Thymus (tissue), 11 donors: ENCODE measurements at regions not wholly inside any gene's neighbourhood (a gene's known extent, or its start where the extent isn't known, plus 50 kb on each side); places are given as distances from the start of the nearest gene placed in this dataset.

Source experiments
- DNase-seq, 9 donors: peaks; one replicate each; pipeline ENCODE4 v3.0.0-alpha.2; 2013; ENCODE audit warnings: low spot score in 9 of 9, low read depth in 6 of 9, missing footprints in 1 of 9
- H3K27ac ChIP-seq, 2 donors: one replicate each; pipeline ENCODE4 v1.5.1; 2013; ENCODE audit warnings: control low read depth in 1 of 2, low read depth in 1 of 2, low read length in 1 of 2, mild to moderate bottlenecking in 1 of 2, moderate library complexity in 1 of 2
- H3K27me3 ChIP-seq, 2 donors: one replicate each; pipeline ENCODE4 v1.5.1; 2013; ENCODE audit warnings: low read length in 1 of 2; ENCODE audit not compliant: control insufficient read depth in 2 of 2, insufficient read depth in 1 of 2
- H3K36me3 ChIP-seq, 2 donors: one replicate each; pipeline ENCODE4 v1.5.1; 2013; ENCODE audit warnings: low read length in 1 of 2, mild to moderate bottlenecking in 1 of 2, moderate library complexity in 1 of 2; ENCODE audit not compliant: control insufficient read depth in 2 of 2, insufficient read depth in 2 of 2
- H3K4me1 ChIP-seq, 2 donors: one replicate each; pipeline ENCODE4 v1.5.1; 2013; ENCODE audit warnings: low read length in 2 of 2; ENCODE audit not compliant: control insufficient read depth in 2 of 2, insufficient read depth in 2 of 2
- H3K4me3 ChIP-seq, 2 donors: one replicate each; pipeline ENCODE4 v1.5.1; 2013; ENCODE audit warnings: low read length in 2 of 2, control low read depth in 1 of 2, mild to moderate bottlenecking in 1 of 2
- H3K9me3 ChIP-seq, 2 donors: one replicate each; pipeline ENCODE4 v1.5.1; 2013; ENCODE audit warnings: low read length in 1 of 2, mild to moderate bottlenecking in 1 of 2; ENCODE audit not compliant: control insufficient read depth in 2 of 2, insufficient read depth in 1 of 2
- WGBS: extraction: QIAGEN DNeasy Blood & Tissue Kit; methylation state at CpG from one replicate; pipeline ENCODE4 v1.1.7; 2013; 5-methylcytosine and 5-hydroxymethylcytosine counted together
- donor health status: healthy.

DNA sequence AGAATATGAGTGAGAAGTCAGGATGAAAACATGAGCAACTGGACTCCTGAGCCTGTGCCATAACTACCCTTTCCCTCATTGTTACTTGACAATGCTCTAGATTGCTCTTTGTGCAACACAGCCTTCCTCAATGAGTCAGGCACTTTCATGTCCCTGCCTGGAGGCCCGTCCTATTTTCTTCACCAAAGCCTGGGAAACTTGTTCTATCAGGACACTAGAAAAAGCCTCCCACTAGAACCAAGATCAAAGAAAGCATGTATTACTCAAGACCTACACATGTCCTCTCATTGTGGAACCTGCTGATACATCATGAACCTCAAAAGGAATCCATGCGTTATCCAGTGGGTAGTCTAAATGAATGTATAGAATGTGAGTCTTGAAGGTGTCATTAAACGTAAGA, 624.5 kb downstream of the TOX3 start:
- WGBS = 91% methylated on average over 3 of the region's 3 CpGs
- no peaks in the 10 kb centered on the region for H3K27me3 ChIP-seq
- H3K4me3 ChIP-seq = no peak overlapping the region
- no peaks in the 10 kb centered on the region for H3K9me3 ChIP-seq
- no peak for DNase-seq
- H3K36me3 ChIP-seq = no peaks in the 10 kb centered on the region
- H3K4me1 ChIP-seq = no peaks in the 10 kb centered on the region
- H3K27ac ChIP-seq = no peak overlapping the region

DNA sequence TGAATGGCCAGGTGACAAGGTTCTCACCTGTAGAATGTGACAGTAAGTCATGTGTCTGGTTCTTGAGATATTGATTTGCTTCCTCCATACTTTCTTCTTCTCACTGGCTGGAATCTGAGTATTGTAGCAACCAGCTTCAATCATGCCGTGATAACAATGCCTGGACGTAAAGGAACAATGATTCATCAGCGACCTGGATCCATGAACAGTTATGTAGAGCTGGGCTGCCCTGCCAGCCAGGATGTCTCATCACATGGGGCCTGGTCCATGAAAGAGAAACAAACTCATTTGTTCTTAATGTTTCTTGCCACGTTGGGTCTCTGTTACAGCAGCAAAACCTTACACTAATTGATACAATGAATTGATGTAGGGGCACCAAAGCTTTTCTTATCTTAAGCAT, 627.2 kb downstream of the TOX3 start:
- H3K4me3 ChIP-seq = no peak overlapping the region
- H3K27ac ChIP-seq = no peak overlapping the region
- H3K4me1 ChIP-seq = no peaks in the 10 kb centered on the region
- H3K27me3 ChIP-seq = no peaks in the 10 kb centered on the region
- H3K36me3 ChIP-seq = no peaks in the 10 kb centered on the region
- 88% methylated on average over 4 of the region's 4 CpGs for WGBS
- no peak for DNase-seq
- H3K9me3 ChIP-seq = no peaks in the 10 kb centered on the region

DNA sequence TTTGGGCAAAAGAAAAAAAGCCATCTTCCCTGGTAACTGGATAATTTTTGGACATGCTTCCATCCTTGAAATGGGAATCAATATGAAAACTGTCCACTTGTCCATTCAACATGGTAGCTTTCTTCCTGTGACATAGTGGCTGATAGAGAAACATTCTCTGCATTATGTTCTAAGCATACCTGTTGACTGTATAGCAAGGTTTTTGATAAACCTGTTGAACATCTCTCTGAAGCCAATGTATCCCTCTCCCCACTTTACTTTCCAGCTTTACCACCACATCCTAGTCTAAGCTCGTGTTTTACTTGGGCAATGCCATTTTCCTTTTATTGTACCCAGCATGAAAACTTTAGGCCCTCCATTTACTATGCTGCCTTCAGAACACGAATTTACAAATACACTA, 630.1 kb downstream of the TOX3 start:
- no peak overlapping the region for H3K4me3 ChIP-seq
- DNase-seq = no peak
- H3K27me3 ChIP-seq = no peaks in the 10 kb centered on the region
- H3K27ac ChIP-seq = no peak overlapping the region
- H3K4me1 ChIP-seq = no peaks in the 10 kb centered on the region
- 81% methylated on average over 2 of the region's 2 CpGs for WGBS
- no peaks in the 10 kb centered on the region for H3K36me3 ChIP-seq
- no peaks in the 10 kb centered on the region for H3K9me3 ChIP-seq

DNA sequence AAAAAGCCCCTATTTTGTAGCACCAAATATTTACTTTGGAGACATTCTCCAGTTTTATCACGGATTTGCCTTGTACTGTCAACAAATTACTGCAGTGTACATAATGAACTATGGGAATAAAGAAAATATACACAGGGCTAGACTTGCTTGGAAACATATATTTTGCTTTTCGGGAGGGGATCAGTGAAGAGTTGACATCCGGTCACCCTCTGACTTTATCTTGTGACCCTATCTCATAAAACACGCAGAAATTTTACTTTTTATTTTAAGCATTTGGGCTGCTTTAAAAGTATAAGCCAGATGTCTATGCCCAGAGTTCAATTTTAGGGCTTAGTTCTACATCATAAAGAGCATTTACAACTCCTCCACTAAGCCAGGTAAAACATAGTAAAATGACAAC, 630.7 kb downstream of the TOX3 start:
- WGBS = 90% methylated on average over 4 of the region's 4 CpGs
- Histone ChIP-seq H3K4me3 (no peak overlapping the region), H3K27me3 (no peaks in the 10 kb centered on the region), H3K36me3 (no peaks in the 10 kb centered on the region), H3K27ac (no peak overlapping the region), H3K9me3 (no peaks in the 10 kb centered on the region), H3K4me1 (no peaks in the 10 kb centered on the region)
- no peak for DNase-seq

DNA sequence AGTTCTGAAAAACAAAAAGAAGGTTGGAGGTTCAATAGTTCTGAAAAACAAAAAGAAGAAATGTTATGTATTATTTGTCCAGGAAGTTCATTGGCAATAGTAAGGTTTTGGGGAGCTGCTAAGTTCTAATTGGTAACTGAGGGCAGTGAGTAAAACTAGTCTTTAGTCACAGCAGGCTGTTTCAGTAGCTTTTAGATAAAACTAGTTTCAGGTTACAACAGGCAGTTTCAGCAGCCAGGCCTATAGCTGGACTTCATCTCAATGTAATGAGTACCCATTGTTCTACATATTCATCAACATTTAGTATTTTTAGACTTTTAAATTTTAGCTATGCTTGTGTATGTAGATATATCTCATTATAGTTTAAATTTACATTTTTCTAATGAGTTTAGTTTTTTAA, 639.3 kb downstream of the TOX3 start:
- H3K9me3 ChIP-seq = no peaks in the 10 kb centered on the region
- H3K27me3 ChIP-seq = no peaks in the 10 kb centered on the region
- no peaks in the 10 kb centered on the region for H3K36me3 ChIP-seq
- no peaks in the 10 kb centered on the region for H3K4me1 ChIP-seq
- H3K4me3 ChIP-seq = no peak overlapping the region
- H3K27ac ChIP-seq = no peak overlapping the region
- DNase-seq = no peak

DNA sequence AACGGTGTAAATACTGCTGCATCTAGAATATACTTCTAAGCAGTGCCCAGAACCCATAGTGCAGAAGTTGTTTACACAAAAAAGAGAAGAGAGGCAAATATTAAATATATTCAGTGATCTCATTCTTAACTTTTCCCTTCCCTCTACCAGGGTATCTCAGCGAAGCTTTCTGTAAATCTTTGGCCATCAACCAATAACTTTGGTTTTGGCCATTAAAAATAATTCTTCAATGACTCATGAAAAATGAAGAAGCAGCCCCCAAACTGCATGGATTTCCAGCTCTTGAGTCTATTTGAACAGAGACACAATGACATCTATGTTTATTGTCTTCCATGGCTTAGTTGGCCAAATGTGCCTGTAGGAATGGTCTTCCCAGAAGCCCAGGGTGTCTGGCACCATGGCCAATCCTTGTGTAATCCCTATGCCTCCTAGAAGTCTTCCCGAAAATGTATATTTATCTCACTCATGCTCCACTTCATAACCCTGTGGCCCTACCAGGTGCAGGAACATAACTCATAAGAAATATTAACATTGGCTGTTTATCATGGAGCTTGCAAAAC, 646.6 kb downstream of the TOX3 start:
- 92% methylated on average over 3 of the region's 3 CpGs for WGBS
- H3K4me3 ChIP-seq = no peak overlapping the region
- DNase-seq = no peak
- no peaks in the 10 kb centered on the region for H3K9me3 ChIP-seq
- H3K27ac ChIP-seq = no peak overlapping the region
- no peaks in the 10 kb centered on the region for H3K4me1 ChIP-seq
- no peaks in the 10 kb centered on the region for H3K36me3 ChIP-seq
- no peaks in the 10 kb centered on the region for H3K27me3 ChIP-seq

DNA sequence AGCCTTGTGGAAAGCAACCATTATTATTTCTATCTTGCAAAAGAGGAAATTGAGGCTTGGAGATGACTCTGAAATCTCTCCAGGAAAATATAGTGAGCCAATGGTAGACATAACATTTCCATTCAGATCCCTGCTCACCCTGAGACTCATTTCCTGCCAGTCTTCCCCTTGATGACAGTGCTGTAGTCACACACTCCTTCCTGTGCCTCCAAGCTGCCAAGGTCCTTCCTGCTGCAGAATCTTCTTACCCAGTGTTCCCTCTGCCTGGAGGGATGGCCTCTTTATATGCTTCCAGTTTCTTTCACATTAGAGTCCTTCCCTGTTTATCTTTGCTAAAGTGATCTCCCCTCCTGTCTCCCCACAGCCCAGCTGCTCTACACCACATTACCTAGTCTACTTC, 648.1 kb downstream of the TOX3 start:
- no peaks in the 10 kb centered on the region for H3K4me1 ChIP-seq
- H3K4me3 ChIP-seq = no peak overlapping the region
- H3K27me3 ChIP-seq = no peaks in the 10 kb centered on the region
- no peak overlapping the region for H3K27ac ChIP-seq
- no peaks in the 10 kb centered on the region for H3K36me3 ChIP-seq
- no peak for DNase-seq
- no peaks in the 10 kb centered on the region for H3K9me3 ChIP-seq

DNA sequence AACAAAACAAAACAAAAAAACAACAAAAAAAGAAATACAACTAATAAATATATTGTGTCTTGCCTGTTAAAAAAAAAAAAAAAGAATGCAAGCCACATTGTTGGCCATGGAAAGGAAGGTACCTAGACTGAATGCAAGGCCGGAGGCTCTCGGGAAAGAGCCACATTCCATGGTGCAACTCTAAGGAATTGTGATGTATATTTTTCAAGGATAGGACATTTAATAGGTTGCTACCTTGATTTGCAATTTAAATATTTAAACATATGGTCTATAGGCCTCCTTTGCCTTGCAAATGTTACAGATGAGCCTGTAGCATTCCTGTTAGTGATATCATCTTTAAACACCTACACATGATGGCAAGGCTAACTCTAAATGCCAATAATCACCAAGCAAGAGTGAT, 650.9 kb downstream of the TOX3 start:
- Histone ChIP-seq H3K4me1 (no peaks in the 10 kb centered on the region), H3K4me3 (no peak overlapping the region), H3K27ac (no peak overlapping the region), H3K9me3 (no peaks in the 10 kb centered on the region), H3K27me3 (no peaks in the 10 kb centered on the region), H3K36me3 (no peaks in the 10 kb centered on the region)
- WGBS = 92% methylated on average over 2 of the region's 2 CpGs
- no peak for DNase-seq

DNA sequence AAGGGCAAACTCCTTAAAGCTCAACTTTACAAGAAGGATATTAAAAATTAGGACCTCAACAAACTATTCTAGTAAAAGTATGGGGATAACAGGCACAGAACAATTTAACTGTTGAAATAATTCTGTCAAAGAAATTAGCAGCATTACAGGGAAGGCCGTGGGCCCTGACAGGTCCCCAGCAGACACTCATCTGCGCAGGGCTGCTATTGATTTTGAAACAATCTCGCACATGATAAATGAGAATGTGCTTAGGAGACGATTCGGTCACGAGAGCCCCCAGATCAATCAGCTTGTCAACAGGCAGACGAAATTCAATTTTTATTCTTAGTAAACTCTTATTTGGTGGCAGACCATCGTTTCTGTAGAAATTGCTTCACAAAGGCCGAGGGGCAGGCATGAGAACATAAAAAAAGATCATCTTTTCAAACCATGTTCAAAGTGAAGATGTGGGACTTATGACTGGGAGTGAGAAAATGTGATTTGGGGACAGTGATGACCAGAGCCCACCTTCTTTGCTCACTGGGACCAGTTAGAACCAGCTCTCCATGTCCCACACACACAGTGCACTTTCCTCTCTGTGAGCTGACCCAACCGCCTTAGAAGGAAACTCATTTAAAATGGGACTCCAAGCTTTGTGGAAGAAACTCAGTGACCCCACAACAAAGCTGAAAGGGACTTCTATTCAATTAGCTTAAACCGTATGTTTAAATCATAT, 654.5 kb downstream of the TOX3 start:
- Histone ChIP-seq H3K4me1 (no peaks in the 10 kb centered on the region), H3K27ac (no peak overlapping the region), H3K4me3 (no peak overlapping the region), H3K9me3 (no peaks in the 10 kb centered on the region), H3K27me3 (no peaks in the 10 kb centered on the region), H3K36me3 (no peaks in the 10 kb centered on the region)
- no peak for DNase-seq
- 91% methylated on average over 11 of the region's 11 CpGs for WGBS
